GM12874 (cell line): ENCODE measurements at regions not wholly inside any gene's neighbourhood (a gene's known extent, or its start where the extent isn't known, plus 50 kb on each side); places are given as distances from the start of the nearest gene placed in this dataset.

Source experiments
- CTCF ChIP-seq: IDR thresholded peaks from 2 replicates; pipeline ENCODE4 v1.5.1; 2011; ENCODE audit warnings: low read depth, mild to moderate bottlenecking, control low read depth, low read length, moderate library complexity; ENCODE audit not compliant: insufficient read depth

- no peak for TF ChIP-seq CTCF
These were observed 244.3 kb upstream of the CDH8 start for GRCh38 chr16:62280506-62280905.

GRCh38 chr16:62277942-62278341 is 241.7 kb upstream of the CDH8 start:
- TF ChIP-seq CTCF: no peak

GRCh38 chr16:62276637-62277036 is 240.4 kb upstream of the CDH8 start:
- no peak for TF ChIP-seq CTCF

GRCh38 chr16:62272035-62272434 is 235.8 kb upstream of the CDH8 start:
- TF ChIP-seq CTCF: no peak

GRCh38 chr16:62261760-62262159 is 225.5 kb upstream of the CDH8 start:
- no peak for TF ChIP-seq CTCF

- no peak for TF ChIP-seq CTCF
These were observed 220.2 kb upstream of the CDH8 start for GRCh38 chr16:62256406-62256805.

- TF ChIP-seq CTCF: no peak
These were observed 218.6 kb upstream of the CDH8 start for GRCh38 chr16:62254847-62255246.

GRCh38 chr16:62254372-62254771 is 218.1 kb upstream of the CDH8 start:
- TF ChIP-seq CTCF: no peak
